ENCODE measurements at regions not wholly inside any gene's neighbourhood (a gene's known extent, or its start where the extent isn't known, plus 50 kb on each side); places are given as distances from the start of the nearest gene placed in this dataset.

DNA sequence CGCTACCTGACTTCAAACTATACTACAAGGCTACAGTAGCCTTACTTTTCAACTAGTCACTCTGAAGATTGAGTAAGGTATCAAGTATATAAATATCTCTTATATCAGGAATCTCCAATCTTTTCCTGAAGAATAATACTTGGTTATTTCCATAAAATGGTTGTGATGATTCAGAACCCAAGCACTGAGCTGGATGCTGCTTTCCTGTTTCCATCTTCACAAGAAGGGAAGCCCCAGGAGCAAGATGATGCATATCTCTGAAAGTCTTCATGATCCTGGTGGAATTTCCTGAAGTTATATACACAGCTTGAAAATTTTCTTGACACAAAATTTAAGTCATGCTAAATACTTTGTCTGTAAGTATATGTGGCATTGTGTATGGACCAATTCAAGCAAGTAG is 243.9 kb upstream of the TANK start:
- TF ChIP-seq, protein P1, sequence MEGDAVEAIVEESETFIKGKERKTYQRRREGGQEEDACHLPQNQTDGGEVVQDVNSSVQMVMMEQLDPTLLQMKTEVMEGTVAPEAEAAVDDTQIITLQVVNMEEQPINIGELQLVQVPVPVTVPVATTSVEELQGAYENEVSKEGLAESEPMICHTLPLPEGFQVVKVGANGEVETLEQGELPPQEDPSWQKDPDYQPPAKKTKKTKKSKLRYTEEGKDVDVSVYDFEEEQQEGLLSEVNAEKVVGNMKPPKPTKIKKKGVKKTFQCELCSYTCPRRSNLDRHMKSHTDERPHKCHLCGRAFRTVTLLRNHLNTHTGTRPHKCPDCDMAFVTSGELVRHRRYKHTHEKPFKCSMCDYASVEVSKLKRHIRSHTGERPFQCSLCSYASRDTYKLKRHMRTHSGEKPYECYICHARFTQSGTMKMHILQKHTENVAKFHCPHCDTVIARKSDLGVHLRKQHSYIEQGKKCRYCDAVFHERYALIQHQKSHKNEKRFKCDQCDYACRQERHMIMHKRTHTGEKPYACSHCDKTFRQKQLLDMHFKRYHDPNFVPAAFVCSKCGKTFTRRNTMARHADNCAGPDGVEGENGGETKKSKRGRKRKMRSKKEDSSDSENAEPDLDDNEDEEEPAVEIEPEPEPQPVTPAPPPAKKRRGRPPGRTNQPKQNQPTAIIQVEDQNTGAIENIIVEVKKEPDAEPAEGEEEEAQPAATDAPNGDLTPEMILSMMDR (IDR thresholded peaks at IDR 0.05) = no peak
- TF ChIP-seq POLR2A (IDR thresholded peaks at IDR 0.05) = no peak

Data from esophagus squamous epithelium (tissue), 4 donors.